BJ (cell line): ENCODE measurements at regions not wholly inside any gene's neighbourhood (a gene's known extent, or its start where the extent isn't known, plus 50 kb on each side); places are given as distances from the start of the nearest gene placed in this dataset. TPM values are rescaled to one million over a fixed set of nuclear protein-coding genes. Genes with fewer than 3 reads are reported as not detected.

Experiments used
- CTCF ChIA-PET: fragments of 350-600 bp; formaldehyde crosslinking; extraction: SDS; loops from one replicate; lab custom pipeline; 2021; ENCODE audit warnings: antibody characterized with exemption, inconsistent platforms; lab: Yijun Ruan, JAX
- POLR2A ChIA-PET: fragments of 300-600 bp; sonication (Branson Sonifier 250); formaldehyde crosslinking; extraction: SDS; loops from one replicate; lab custom pipeline; 2021; ENCODE audit warnings: antibody characterized with exemption; lab: Charles Lee
- DNase-seq: peaks from one replicate; pipeline ENCODE4 v3.0.0-alpha.2; 2011; ENCODE audit warnings: low read depth
- H3K27me3 ChIP-seq: 2 replicates; pipeline ENCODE4 v1.6.0; 2011; ENCODE audit warnings: low read length; ENCODE audit not compliant: control insufficient read depth, insufficient read depth
- H3K36me3 ChIP-seq: 2 replicates; pipeline ENCODE4 v1.5.1; 2011; ENCODE audit warnings: low read length; ENCODE audit not compliant: control insufficient read depth, insufficient read depth
- H3K4me3 ChIP-seq: 2 replicates; pipeline ENCODE4 v1.5.1; 2011; ENCODE audit warnings: low read depth, mild to moderate bottlenecking, control low read depth, low read length
- small RNA-seq: library from RNA; depleted of rRNA; stranded (forward); fragments of <200 nt; gene quantifications from one replicate; pipeline ENCODE3, GENCODE V24; 2012; ENCODE audit warnings: low replicate concordance, low read depth; ENCODE audit not compliant: insufficient read length
- TF ChIP-seq, protein P1 (sequence below): IDR thresholded peaks from 2 replicates; pipeline ENCODE4 v1.5.1; 2011; ENCODE audit warnings: low read depth, mild to moderate bottlenecking, control low read depth, inconsistent platforms, low read length, moderate library complexity; ENCODE audit not compliant: insufficient read depth

DNA sequence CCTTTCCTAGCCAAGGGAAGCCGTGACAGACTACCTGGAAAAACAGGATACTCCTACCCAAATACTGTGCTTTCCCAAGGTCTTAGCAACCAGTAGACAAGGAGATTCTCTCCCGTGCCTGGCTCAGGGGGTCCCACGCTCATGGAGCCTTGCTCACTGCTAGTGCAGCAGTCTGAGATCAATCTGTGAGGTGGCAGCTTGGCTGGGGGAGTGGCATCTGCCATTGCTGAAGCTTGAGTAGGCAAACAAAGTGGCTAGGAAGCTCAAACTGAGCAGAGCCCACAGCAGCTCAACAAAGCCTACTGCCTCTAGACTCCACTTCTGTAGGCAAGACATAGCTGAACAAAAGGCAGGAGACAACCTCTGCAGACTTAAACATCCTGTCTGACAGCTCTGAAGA lies 177.1 kb downstream of the PARM1 start:
- Histone ChIP-seq H3K27me3 (no peaks in the 10 kb centered on the region), H3K36me3 (no peaks in the 10 kb centered on the region), H3K4me3 (no peak overlapping the region)
- CTCF ChIA-PET, result no interaction called here
- TF ChIP-seq, protein P1, sequence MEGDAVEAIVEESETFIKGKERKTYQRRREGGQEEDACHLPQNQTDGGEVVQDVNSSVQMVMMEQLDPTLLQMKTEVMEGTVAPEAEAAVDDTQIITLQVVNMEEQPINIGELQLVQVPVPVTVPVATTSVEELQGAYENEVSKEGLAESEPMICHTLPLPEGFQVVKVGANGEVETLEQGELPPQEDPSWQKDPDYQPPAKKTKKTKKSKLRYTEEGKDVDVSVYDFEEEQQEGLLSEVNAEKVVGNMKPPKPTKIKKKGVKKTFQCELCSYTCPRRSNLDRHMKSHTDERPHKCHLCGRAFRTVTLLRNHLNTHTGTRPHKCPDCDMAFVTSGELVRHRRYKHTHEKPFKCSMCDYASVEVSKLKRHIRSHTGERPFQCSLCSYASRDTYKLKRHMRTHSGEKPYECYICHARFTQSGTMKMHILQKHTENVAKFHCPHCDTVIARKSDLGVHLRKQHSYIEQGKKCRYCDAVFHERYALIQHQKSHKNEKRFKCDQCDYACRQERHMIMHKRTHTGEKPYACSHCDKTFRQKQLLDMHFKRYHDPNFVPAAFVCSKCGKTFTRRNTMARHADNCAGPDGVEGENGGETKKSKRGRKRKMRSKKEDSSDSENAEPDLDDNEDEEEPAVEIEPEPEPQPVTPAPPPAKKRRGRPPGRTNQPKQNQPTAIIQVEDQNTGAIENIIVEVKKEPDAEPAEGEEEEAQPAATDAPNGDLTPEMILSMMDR, result no peak
- no peak for DNase-seq
- POLR2A ChIA-PET, result no interaction called here

DNA sequence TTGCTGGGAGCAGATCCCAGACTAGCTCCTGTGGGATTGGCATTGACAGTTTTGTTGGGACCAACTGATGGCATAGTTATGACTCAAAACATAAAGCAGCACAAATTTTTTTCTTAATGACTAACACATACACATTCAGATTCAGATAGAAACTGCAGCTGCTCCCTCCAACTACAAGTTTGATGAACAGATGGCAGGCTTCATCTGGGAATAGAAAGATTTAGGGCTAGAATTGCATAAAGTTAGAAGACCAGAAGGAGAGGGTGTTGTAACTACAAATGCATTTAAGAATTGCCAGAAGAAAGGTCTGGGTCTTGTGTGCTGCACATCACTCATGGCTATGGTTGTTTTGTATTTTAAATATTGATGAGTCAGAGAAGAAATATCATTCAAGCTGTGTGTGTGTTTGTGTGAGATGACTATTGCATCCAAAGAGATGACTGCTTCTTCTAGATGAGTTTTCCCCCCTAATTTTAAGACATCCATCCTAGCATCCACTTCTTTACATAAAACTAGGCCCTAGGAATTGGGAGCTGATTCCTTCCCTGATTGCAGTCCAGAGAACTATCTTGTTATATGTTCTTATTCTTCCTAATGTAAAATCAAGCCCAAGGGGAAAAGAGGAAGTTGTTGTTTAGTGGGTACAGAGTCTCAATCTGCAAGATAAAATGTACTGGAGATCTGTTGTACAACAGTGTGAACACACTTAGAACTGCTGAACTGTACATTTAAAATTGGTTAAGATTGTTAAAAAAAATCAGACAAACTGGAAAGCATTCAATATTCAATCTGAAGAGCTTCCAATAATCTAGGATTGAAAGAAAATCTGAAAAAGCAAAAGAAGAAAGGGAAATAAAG lies 175.1 kb downstream of the PARM1 start:
- ChIA-PET POLR2A (no interaction called here), CTCF (no interaction called here)
- Histone ChIP-seq H3K36me3 (no peaks in the 10 kb centered on the region), H3K27me3 (no peaks in the 10 kb centered on the region), H3K4me3 (no peak overlapping the region)
- TF ChIP-seq, protein P1, result no peak
- DNase-seq, result no peak

GRCh38 chr4:75102787-75103085 lies 169.8 kb downstream of the PARM1 start:
- TF ChIP-seq, protein P1, result no peak
- Histone ChIP-seq H3K27me3 (no peaks in the 10 kb centered on the region), H3K36me3 (no peaks in the 10 kb centered on the region), H3K4me3 (no peak overlapping the region)
- ChIA-PET POLR2A (no interaction called here), CTCF (no interaction called here)
- no peak for DNase-seq

- ChIA-PET POLR2A (no interaction called here), CTCF (interaction anchor here (0.7 kb wide), 1 partner anchor 19 kb away, joined by 4 read pairs; no protein-coding TSS in a partner anchor)
- Histone ChIP-seq H3K4me3 (no peak overlapping the region), H3K27me3 (no peaks in the 10 kb centered on the region), H3K36me3 (no peaks in the 10 kb centered on the region)
- no peak for DNase-seq
- TF ChIP-seq, protein P1, result no peak
These were observed 169.2 kb downstream of the PARM1 start for GRCh38 chr4:75101906-75102786.

Small RNA genes lying in the stretch of these regions (small RNA-seq; reads per million reads assigned to genes)
- not detected for gene AC093870.1
